RWPE1 (cell line): ENCODE measurements at regions not wholly inside any gene's neighbourhood (a gene's known extent, or its start where the extent isn't known, plus 50 kb on each side); places are given as distances from the start of the nearest gene placed in this dataset.

Experiments used
- CTCF ChIA-PET: fragments of 350-600 bp; sonication (Branson Sonifier 250); formaldehyde crosslinking; extraction: SDS; loops from one replicate; lab custom pipeline; 2021; lab: Yijun Ruan, JAX
- POLR2A ChIA-PET: fragments of 400-600 bp; formaldehyde crosslinking; extraction: SDS; loops from one replicate; lab custom pipeline; 2020; ENCODE audit warnings: antibody characterized with exemption; ENCODE audit not compliant: low non-redundant PET; lab: Yijun Ruan, JAX
- DNase-seq: peaks from one replicate; pipeline ENCODE4 v3.0.0; 2012; ENCODE audit warnings: low spot score
- H3K27ac ChIP-seq: fragments of 450-650 bp; 2 replicates; pipeline ENCODE4 v1.5.1; 2017
- CTCF ChIP-seq: fragments of 450-650 bp; conservative IDR thresholded peaks from 2 replicates; pipeline ENCODE4 v1.5.1; 2017; ENCODE audit warnings: low read depth, mild to moderate bottlenecking

DNA sequence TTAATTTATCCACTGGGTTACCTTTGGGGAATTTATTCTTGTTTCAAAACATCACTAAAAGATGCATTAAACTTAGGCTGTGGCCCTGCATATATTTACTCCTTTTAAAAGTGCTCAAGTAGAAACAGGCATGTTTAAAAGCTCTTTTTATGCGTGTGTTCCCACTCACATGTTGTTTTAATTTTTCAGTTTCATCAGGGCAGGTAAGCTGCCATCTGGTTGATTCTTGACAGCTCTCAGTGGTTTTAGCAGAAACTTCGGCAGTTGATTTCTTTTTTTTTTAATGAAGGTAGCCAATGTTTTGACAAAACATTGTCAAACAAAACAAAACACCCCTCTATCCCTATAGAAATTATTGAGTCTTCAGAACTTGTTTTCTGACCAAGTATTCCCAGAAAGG lies 89.6 kb upstream of the LGR5 start:
- POLR2A ChIA-PET = no interaction called here
- CTCF ChIA-PET = no interaction called here
- H3K27ac ChIP-seq = no peak overlapping the region
- DNase-seq = no peak
- no peak for TF ChIP-seq CTCF

DNA sequence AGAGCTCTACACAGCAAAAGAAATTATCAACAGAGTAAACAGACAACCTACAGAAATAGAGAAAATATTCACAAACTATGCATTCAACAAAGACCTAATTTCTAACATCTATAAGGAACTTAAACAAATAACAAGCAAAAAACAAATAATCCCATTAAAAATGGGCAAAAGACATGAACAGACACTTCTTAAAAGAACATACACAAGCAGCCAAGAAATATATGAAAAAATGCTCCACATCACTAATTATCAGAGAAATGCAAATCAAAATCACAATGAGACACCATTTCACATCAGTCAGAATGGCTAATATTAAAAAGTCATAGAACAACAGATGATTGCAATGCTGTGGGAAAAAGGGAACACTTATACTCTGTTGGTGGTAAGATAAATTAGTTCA lies 100.7 kb upstream of the LGR5 start:
- POLR2A ChIA-PET = no interaction called here
- DNase-seq = no peak
- TF ChIP-seq CTCF = no peak
- H3K27ac ChIP-seq = no peak overlapping the region
- CTCF ChIA-PET = no interaction called here

DNA sequence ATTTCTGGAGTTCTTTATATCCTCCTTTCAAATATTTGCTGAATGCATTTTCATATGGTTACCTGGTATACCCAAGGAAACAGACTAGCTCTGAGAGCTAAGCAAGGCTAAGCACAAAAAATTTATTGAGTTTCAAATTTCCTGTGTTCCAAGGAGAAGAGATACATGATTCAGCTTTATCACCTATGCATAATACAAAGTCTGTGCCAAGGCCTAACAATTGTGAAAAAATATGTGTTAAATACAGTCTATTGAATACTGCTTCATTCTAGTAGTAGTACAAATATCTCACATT lies 103.7 kb upstream of the LGR5 start:
- DNase-seq = no peak
- TF ChIP-seq CTCF = no peak
- POLR2A ChIA-PET = no interaction called here
- CTCF ChIA-PET = no interaction called here
- H3K27ac ChIP-seq = no peak overlapping the region

GRCh38 chr12:71335151-71335962 lies 104.2 kb upstream of the LGR5 start:
- no peak overlapping the region for H3K27ac ChIP-seq
- TF ChIP-seq CTCF = no peak
- CTCF ChIA-PET = no interaction called here
- no peak for DNase-seq
- POLR2A ChIA-PET = no interaction called here

DNA sequence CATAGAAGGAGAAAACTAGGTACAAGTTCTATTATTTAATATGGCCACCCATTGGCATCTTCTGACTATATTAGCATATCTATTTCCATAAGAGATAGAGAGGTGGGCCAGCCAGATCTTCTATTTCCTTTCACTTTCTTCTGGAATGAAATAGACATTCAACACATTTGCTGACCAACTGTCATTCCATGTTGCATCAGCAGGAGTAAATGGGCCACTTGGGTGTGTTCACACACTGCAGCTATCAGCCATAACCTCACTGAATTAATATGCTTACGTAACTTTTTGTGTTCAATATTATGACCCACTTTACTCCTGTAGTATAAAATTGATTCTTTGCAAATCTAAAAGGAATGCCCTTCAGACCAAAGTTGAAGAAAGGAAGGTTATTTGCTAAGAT lies 106.2 kb upstream of the LGR5 start:
- no peak for TF ChIP-seq CTCF
- ChIA-PET CTCF (no interaction called here), POLR2A (no interaction called here)
- no peak for DNase-seq
- no peak overlapping the region for H3K27ac ChIP-seq

GRCh38 chr12:71329956-71330355 lies 109.6 kb upstream of the LGR5 start:
- DNase-seq = no peak
- POLR2A ChIA-PET = no interaction called here
- CTCF ChIA-PET = no interaction called here
- no peak overlapping the region for H3K27ac ChIP-seq
- TF ChIP-seq CTCF = no peak
